K562 (cell line): ENCODE measurements at regions not wholly inside any gene's neighbourhood (a gene's known extent, or its start where the extent isn't known, plus 50 kb on each side); places are given as distances from the start of the nearest gene placed in this dataset.

ENCODE experiments used
- ATAC-seq: fragments of 200-7000 bp; cut with Tn5 transposase; 3 replicates; pipeline ENCODE4 v1.9.1; 2020; ENCODE audit warnings: moderate library complexity
- BruUV-seq: library from RNA; stranded (reverse); fragments of 400-500 nt; replicated peaks from 2 replicates; lab custom pipeline; 2021; lab: Mats Ljungman, UMichigan
- CTCF ChIA-PET: fragments of 300-600 bp; formaldehyde crosslinking; extraction: SDS; loops from one replicate; lab custom pipeline; 2021; ENCODE audit warnings: low intra/inter-chr PET ratio; lab: Yijun Ruan, JAX
- POLR2A ChIA-PET: fragments of 300-600, 350-650 bp; sonication (Branson Sonifier 250); formaldehyde crosslinking; extraction: SDS; loops from one replicate; lab custom pipeline; 2021; ENCODE audit warnings: antibody characterized with exemption, inconsistent platforms; lab: Yijun Ruan, JAX
- DNase-seq, 4 experiments: peaks; one replicate each; pipeline versions ENCODE4 v3.0.0 to v3.0.0-alpha.2; 2011 to 2018; ENCODE audit warnings: low spot score in 3 of 4, mixed read lengths in 3 of 4; ENCODE audit errors: extremely low read depth in 1 of 4
- FAIRE-seq: peaks from 2 replicates; lab custom pipeline; 2011; peaks lifted over from hg19 to GRCh38; lab: Jason Lieb, UNC
- H2AFZ ChIP-seq: 2 replicates; pipeline ENCODE4 v1.6.0; 2011; ENCODE audit warnings: low read depth, low read length, control low read depth, inconsistent platforms
- H3K27ac ChIP-seq: fragments of 200-600 bp; 3 replicates; pipeline ENCODE4 v1.8.0; 2011; ENCODE audit warnings: low read depth, mild to moderate bottlenecking, control low read depth, inconsistent platforms, low read length, moderate library complexity, mixed read lengths; ENCODE audit errors: extremely low read depth
- H3K27me3 ChIP-seq, 2 experiments: fragments of 300-600 bp in 1 of 2; 2 replicates in 1 of 2; 3 replicates in 1 of 2; pipeline versions ENCODE4 v1.6.0 to v1.8.0; 2011; ENCODE audit warnings: inconsistent platforms in 2 of 2, low read length in 2 of 2, mild to moderate bottlenecking in 1 of 2, mixed read lengths in 1 of 2, moderate library complexity in 1 of 2; ENCODE audit not compliant: control insufficient read depth in 2 of 2, insufficient read depth in 2 of 2
- H3K36me3 ChIP-seq: fragments of 300-600 bp; 3 replicates; pipeline ENCODE4 v1.8.0; 2011; ENCODE audit warnings: mild to moderate bottlenecking, low read length, inconsistent platforms; ENCODE audit not compliant: control insufficient read depth, insufficient read depth
- H3K4me1 ChIP-seq, 2 experiments: fragments of 200-600 bp in 1 of 2; replicated peaks in 1 of 2; 2 replicates in 1 of 2; 3 replicates in 1 of 2; pipeline versions ENCODE4 v1.5.1 to v1.8.0; 2011; ENCODE audit warnings: inconsistent platforms in 2 of 2, low read length in 2 of 2, mild to moderate bottlenecking in 1 of 2, mixed read lengths in 1 of 2, moderate library complexity in 1 of 2; ENCODE audit not compliant: control insufficient read depth in 2 of 2, insufficient read depth in 2 of 2
- H3K4me2 ChIP-seq: 2 replicates; pipeline ENCODE4 v1.6.1; 2011; ENCODE audit warnings: low read length, control low read depth, inconsistent platforms, mixed read lengths; ENCODE audit not compliant: insufficient read depth
- H3K4me3 ChIP-seq: fragments of 200-600 bp; sonication (generic), shearing (Covaris generic); 2 replicates; pipeline ENCODE4 v1.5.1; 2016; ENCODE audit warnings: control low read depth, inconsistent platforms
- H3K79me2 ChIP-seq: fragments of 200-600 bp; 3 replicates; pipeline ENCODE4 v1.8.0; 2011; ENCODE audit warnings: low read length, inconsistent platforms; ENCODE audit not compliant: control insufficient read depth, insufficient read depth
- H3K9ac ChIP-seq, 2 experiments: 2 replicates each; pipeline versions ENCODE4 v1.6.0 to v1.6.1; 2011; ENCODE audit warnings: low read depth in 2 of 2, low read length in 2 of 2, control low read depth in 1 of 2, inconsistent platforms in 1 of 2, mild to moderate bottlenecking in 1 of 2, mixed read lengths in 1 of 2; ENCODE audit not compliant: insufficient read depth in 1 of 2
- H3K9me1 ChIP-seq: one replicate; pipeline ENCODE4 v1.6.0; 2011; ENCODE audit warnings: inconsistent platforms, mild to moderate bottlenecking, low read length, moderate library complexity; ENCODE audit not compliant: control insufficient read depth, insufficient read depth
- H3K9me3 ChIP-seq: replicated peaks from 2 replicates; pipeline ENCODE4 v1.5.1; 2011; ENCODE audit warnings: low read depth, low read length, inconsistent platforms; ENCODE audit not compliant: control insufficient read depth, insufficient read depth
- H4K20me1 ChIP-seq: replicated peaks from 2 replicates; pipeline ENCODE4 v1.6.1; 2011; ENCODE audit warnings: low read length, inconsistent platforms, mixed read lengths; ENCODE audit not compliant: control insufficient read depth, insufficient read depth
- CBX3 ChIP-seq, 2 experiments: IDR thresholded peaks; 1 replicate in 1 of 2; 2 replicates in 1 of 2; pipeline ENCODE4 v1.6.1; 2012; ENCODE audit warnings: inconsistent platforms in 2 of 2, low read length in 2 of 2, borderline replicate concordance in 1 of 2, control low read depth in 1 of 2
- CSDE1 ChIP-seq, 2 experiments: fragments of 450-650 bp; IDR thresholded peaks; 2 replicates each; pipeline ENCODE4 v1.6.1; 2016; ENCODE audit warnings: mild to moderate bottlenecking in 1 of 2
- GABPA ChIP-seq: fragments of 200-800 bp; sonication (Bioruptor generic); conservative IDR thresholded peaks from 2 replicates; pipeline ENCODE4 v1.6.1; 2016; ENCODE audit warnings: low read depth, missing genetic modification characterization, missing compliant biosample characterization
- HNRNPH1 ChIP-seq: fragments of 200-400 bp; formaldehyde crosslinking; optimal IDR thresholded peaks from 2 replicates; pipeline ENCODE3; 2017; ENCODE audit warnings: low read depth, mild to moderate bottlenecking, low read length, moderate library complexity
- HNRNPLL ChIP-seq: fragments of 200-400 bp; formaldehyde crosslinking; IDR thresholded peaks from 2 replicates; pipeline ENCODE4 v1.6.1; 2017; ENCODE audit warnings: low read length, low read depth, mild to moderate bottlenecking; ENCODE audit not compliant: poor library complexity, severe bottlenecking
- KDM4B ChIP-seq, 2 experiments: fragments of 450-650 bp in 1 of 2; sonication (generic) in 1 of 2; IDR thresholded peaks; 2 replicates each; pipeline ENCODE4 v1.6.1; 2016 to 2017; ENCODE audit warnings: borderline replicate concordance in 2 of 2, antibody characterized with exemption in 1 of 2, low read depth in 1 of 2, mild to moderate bottlenecking in 1 of 2
- NRF1 ChIP-seq, 2 experiments: fragments of 450-650 bp; IDR thresholded peaks in 1 of 2; conservative IDR thresholded peaks in 1 of 2; 2 replicates each; pipeline ENCODE4 v1.6.1; 2014; ENCODE audit warnings: mild to moderate bottlenecking in 2 of 2
- RBM25 ChIP-seq: fragments of 200-400 bp; formaldehyde crosslinking; IDR thresholded peaks from 2 replicates; pipeline ENCODE4 v1.6.1; 2018; ENCODE audit warnings: low read length, low read depth, moderate library complexity; ENCODE audit not compliant: severe bottlenecking
- SNIP1 ChIP-seq: fragments of 450-650 bp; IDR thresholded peaks from 2 replicates; pipeline ENCODE4 v1.7.1; 2017; ENCODE audit warnings: low read depth, mild to moderate bottlenecking
- SRSF9 ChIP-seq: fragments of 200-400 bp; formaldehyde crosslinking; IDR thresholded peaks from 2 replicates; pipeline ENCODE4 v1.6.1; 2017; ENCODE audit warnings: low read depth, low read length, borderline replicate concordance
- TRIM24 ChIP-seq, 2 experiments: fragments of 450-650 bp; IDR thresholded peaks; 2 replicates each; pipeline ENCODE4 v1.6.1; 2016
- ZFP91 ChIP-seq: sonication (generic); formaldehyde crosslinking; IDR thresholded peaks from 2 replicates; pipeline ENCODE4 v1.8.0; 2022; ENCODE audit warnings: mild to moderate bottlenecking, missing genetic modification reagents
- ZNF282 ChIP-seq: sonication (generic); formaldehyde crosslinking; IDR thresholded peaks from 2 replicates; pipeline ENCODE4 v1.8.1; 2023; ENCODE audit warnings: missing genetic modification reagents
- WGBS: fragments of 100-300 bp; shearing (Covaris generic); methylation state at CpG from one replicate; pipeline ENCODE4 v1.1.6; 2016; ENCODE audit warnings: low coverage, mixed read lengths; ENCODE audit not compliant: insufficient coverage; ENCODE audit errors: missing lambda C conversion rate; 5-methylcytosine and 5-hydroxymethylcytosine counted together
- in situ Hi-C: fragments of 300-500 bp; cut with MboI; formaldehyde crosslinking; loops from 4 replicates; pipeline ENCODE4 v1.15.0; 2018; ENCODE audit warnings: inconsistent platforms, mixed read lengths
- intact Hi-C: fragments of 100-400 bp; cut with micrococcal nuclease; formaldehyde crosslinking; loops from 2 replicates; pipeline ENCODE4 v1.14.2; 2022
- TF ChIP-seq, protein P1 (sequence below): fragments of 250-450 bp; sonication (Bioruptor Pico); IDR thresholded peaks from 2 replicates; pipeline ENCODE4 v1.4.0; 2020; ENCODE audit warnings: mild to moderate bottlenecking, moderate library complexity

DNA sequence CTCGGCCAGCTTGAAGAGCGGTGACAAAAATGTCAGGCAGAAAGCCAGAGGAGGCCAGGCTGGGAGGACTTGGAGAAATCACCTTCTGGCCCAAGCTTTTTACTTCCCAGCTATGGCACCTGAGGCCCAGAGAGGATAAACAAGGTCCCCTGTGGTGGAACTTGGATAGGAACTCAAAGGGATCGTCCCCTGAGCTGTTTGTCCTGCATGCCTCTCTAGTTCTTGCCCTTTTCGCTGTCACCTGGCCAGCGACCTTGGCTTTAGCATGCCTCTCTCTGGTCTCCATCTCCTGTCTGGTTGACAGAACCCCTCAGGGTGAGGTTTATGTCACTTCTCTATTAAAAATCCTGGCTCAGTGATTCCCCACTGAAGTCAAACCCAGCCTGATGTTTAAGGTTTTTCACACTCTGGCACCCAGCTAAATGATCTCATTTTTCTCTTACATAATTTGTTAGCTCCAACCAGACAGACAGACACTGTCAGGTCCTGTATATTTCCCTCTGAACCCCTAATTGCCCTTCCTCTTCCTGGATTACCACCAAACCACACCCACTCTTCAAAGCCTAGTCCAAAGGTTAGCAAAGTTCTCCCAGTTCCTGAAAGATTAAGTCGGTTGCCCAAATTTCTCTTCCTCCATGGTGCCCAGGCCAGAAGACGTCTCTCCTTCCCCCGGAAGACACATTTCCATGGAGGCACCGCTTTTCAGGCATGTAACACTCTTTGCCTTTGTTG lies 169.1 kb downstream of the FAM43A start:
- H3K9me3 ChIP-seq: no peaks in the 10 kb centered on the region
- no peak overlapping the region for H3K4me3 ChIP-seq
- no peaks in the 10 kb centered on the region for H3K79me2 ChIP-seq
- no TSS peak for BruUV-seq
- intact Hi-C loops (no loop called here), in situ Hi-C loops (no loop called here)
- no peaks in the 10 kb centered on the region for H3K4me1 ChIP-seq
- no peak overlapping the region for H3K27ac ChIP-seq
- H4K20me1 ChIP-seq: no peaks in the 10 kb centered on the region; the same call in 1 of the 2 replicates
- ATAC-seq (no peak), DNase-seq (no peak), FAIRE-seq (no peak)
- no peaks in the 10 kb centered on the region for H3K36me3 ChIP-seq
- ChIA-PET POLR2A (interaction anchor here (0.7 to 2.0 kb wide), 3 partner anchors 9 to 13 kb away, joined by 3 to 6 read pairs (median 4); no protein-coding TSS in a partner anchor), CTCF (no interaction called here)
- H3K9me1 ChIP-seq: peaks cover 3% of the 10 kb centered on the region
- H3K9ac ChIP-seq: no peak overlapping the region
- peaks cover 32 to 59% of the 10 kb centered on the region in 2 experiments for H3K27me3 ChIP-seq
- H3K4me2 ChIP-seq: no peak overlapping the region
- WGBS: under 1% methylated on average over 9 of the region's 9 CpGs
- H2AFZ ChIP-seq: no peak overlapping the region
- TF ChIP-seq SRSF9 (no peak), KDM4B (IDR thresholded peaks at IDR 0.05; ENCODE audit: borderline replicate concordance in 2 of 2, low read depth in 1 of 2) (no peak), ZNF282 (CRISPR knock-in tag) (no peak), CSDE1 (IDR thresholded peaks at IDR 0.05) (no peak), TRIM24 (IDR thresholded peaks at IDR 0.05) (no peak), ZFP91 (CRISPR knock-in tag) (no peak), SNIP1 (no peak), HNRNPLL (no peak), NRF1 (conservative IDR thresholded peaks at IDR 0.05 in 1 of 2, IDR thresholded peaks at IDR 0.05 in 1 of 2) (no peak), RBM25 (no peak), GABPA (tag) (no peak), CBX3 (IDR thresholded peaks at IDR 0.05; ENCODE audit: borderline replicate concordance in 1 of 2, low read length in 2 of 2) (no peak), HNRNPH1 (no peak)
- TF ChIP-seq, protein P1, sequence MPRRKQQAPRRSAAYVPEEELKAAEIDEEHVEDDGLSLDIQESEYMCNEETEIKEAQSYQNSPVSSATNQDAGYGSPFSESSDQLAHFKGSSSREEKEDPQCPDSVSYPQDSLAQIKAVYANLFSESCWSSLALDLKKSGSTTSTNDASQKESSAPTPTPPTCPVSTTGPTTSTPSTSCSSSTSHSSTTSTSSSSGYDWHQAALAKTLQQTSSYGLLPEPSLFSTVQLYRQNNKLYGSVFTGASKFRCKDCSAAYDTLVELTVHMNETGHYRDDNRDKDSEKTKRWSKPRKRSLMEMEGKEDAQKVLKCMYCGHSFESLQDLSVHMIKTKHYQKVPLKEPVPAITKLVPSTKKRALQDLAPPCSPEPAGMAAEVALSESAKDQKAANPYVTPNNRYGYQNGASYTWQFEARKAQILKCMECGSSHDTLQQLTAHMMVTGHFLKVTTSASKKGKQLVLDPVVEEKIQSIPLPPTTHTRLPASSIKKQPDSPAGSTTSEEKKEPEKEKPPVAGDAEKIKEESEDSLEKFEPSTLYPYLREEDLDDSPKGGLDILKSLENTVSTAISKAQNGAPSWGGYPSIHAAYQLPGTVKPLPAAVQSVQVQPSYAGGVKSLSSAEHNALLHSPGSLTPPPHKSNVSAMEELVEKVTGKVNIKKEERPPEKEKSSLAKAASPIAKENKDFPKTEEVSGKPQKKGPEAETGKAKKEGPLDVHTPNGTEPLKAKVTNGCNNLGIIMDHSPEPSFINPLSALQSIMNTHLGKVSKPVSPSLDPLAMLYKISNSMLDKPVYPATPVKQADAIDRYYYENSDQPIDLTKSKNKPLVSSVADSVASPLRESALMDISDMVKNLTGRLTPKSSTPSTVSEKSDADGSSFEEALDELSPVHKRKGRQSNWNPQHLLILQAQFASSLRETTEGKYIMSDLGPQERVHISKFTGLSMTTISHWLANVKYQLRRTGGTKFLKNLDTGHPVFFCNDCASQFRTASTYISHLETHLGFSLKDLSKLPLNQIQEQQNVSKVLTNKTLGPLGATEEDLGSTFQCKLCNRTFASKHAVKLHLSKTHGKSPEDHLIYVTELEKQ (CRISPR knock-in tag): no peak
